OCI-LY7 (cell line): ENCODE measurements at regions not wholly inside any gene's neighbourhood (a gene's known extent, or its start where the extent isn't known, plus 50 kb on each side); places are given as distances from the start of the nearest gene placed in this dataset.

Experiments
- BruUV-seq: library from RNA; stranded (reverse); fragments of 400-500 nt; replicated peaks from 2 replicates; lab custom pipeline; 2021; lab: Mats Ljungman, UMichigan
- CTCF ChIA-PET: fragments of 300-600 bp; sonication (Branson Sonifier 250); formaldehyde crosslinking; loops from one replicate; lab custom pipeline; 2022; ENCODE audit warnings: antibody characterized with exemption; ENCODE audit not compliant: unreplicated experiment; lab: Charles Lee
- POLR2A ChIA-PET: fragments of 300-600 bp; sonication (Branson Sonifier 250); formaldehyde crosslinking; loops from one replicate; lab custom pipeline; 2022; ENCODE audit warnings: antibody characterized with exemption; lab: Charles Lee
- DNase-seq: peaks from one replicate; pipeline ENCODE4 v3.0.0-alpha.2; 2015; ENCODE audit warnings: low spot score
- H2AFZ ChIP-seq: fragments of 200-600 bp; sonication (generic), shearing (Covaris generic); 2 replicates; pipeline ENCODE4 v1.6.1; 2014; ENCODE audit warnings: mild to moderate bottlenecking, antibody characterized with exemption, low read length, moderate library complexity
- H3K27ac ChIP-seq: fragments of 200-600 bp; sonication (generic); 2 replicates; pipeline ENCODE4 v1.5.1; 2014; ENCODE audit warnings: mixed run types, low read depth, mild to moderate bottlenecking, moderate library complexity, low read length, inconsistent platforms; ENCODE audit not compliant: poor library complexity, severe bottlenecking
- H3K36me3 ChIP-seq: fragments of 200-600 bp; sonication (generic); 2 replicates; pipeline ENCODE4 v1.6.1; 2014; ENCODE audit warnings: mild to moderate bottlenecking, antibody characterized with exemption, low read length, moderate library complexity, mixed read lengths; ENCODE audit not compliant: insufficient read depth
- H3K4me1 ChIP-seq: fragments of 200-600 bp; sonication (generic); 2 replicates; pipeline ENCODE4 v1.5.1; 2014; ENCODE audit warnings: mild to moderate bottlenecking, low read length; ENCODE audit not compliant: insufficient read depth, poor library complexity, severe bottlenecking
- H3K4me2 ChIP-seq: fragments of 200-600 bp; sonication (generic); 2 replicates; pipeline ENCODE4 v1.6.1; 2014; ENCODE audit warnings: mild to moderate bottlenecking, low read length
- H3K4me3 ChIP-seq: fragments of 200-600 bp; sonication (generic); 2 replicates; pipeline ENCODE4 v1.5.1; 2014; ENCODE audit warnings: mild to moderate bottlenecking, low read depth, low read length; ENCODE audit not compliant: poor library complexity, severe bottlenecking
- H3K79me2 ChIP-seq: fragments of 200-600 bp; sonication (generic); 2 replicates; pipeline ENCODE4 v1.6.1; 2016; ENCODE audit warnings: low read depth, mild to moderate bottlenecking, low read length, moderate library complexity, mixed read lengths; ENCODE audit not compliant: insufficient read depth
- H3K9me2 ChIP-seq: fragments of 200-600 bp; sonication (generic); 2 replicates; pipeline ENCODE4 v1.6.1; 2016; ENCODE audit warnings: mild to moderate bottlenecking, low read length, mixed read lengths; ENCODE audit not compliant: insufficient read depth
- H3K9me3 ChIP-seq: fragments of 200-600 bp; sonication (generic); 2 replicates; pipeline ENCODE4 v1.6.1; 2014; ENCODE audit warnings: mild to moderate bottlenecking, mixed run types, low read length, mixed read lengths
- H4K20me1 ChIP-seq: fragments of 200-600 bp; sonication (generic); 2 replicates; pipeline ENCODE4 v1.6.1; 2014; ENCODE audit warnings: mild to moderate bottlenecking, antibody characterized with exemption, low read length, moderate library complexity, mixed read lengths; ENCODE audit not compliant: insufficient read depth
- EZH2phosphoT487 ChIP-seq: fragments of 200-600 bp; sonication (generic); IDR thresholded peaks from 2 replicates; pipeline ENCODE4 v1.6.1; 2018; ENCODE audit warnings: low read depth, borderline replicate concordance, mild to moderate bottlenecking, mixed run types, antibody characterized with exemption, low read length, moderate library complexity, mixed read lengths
- intact Hi-C: fragments of 100-400 bp; cut with micrococcal nuclease; formaldehyde crosslinking; loops from one replicate; pipeline ENCODE4 v1.10.0; 2022; ENCODE audit not compliant: unreplicated experiment
- TF ChIP-seq, protein P1 (sequence below): fragments of 200-600 bp; sonication (generic); conservative IDR thresholded peaks from 2 replicates; pipeline ENCODE4 v1.5.1; 2014; ENCODE audit warnings: mild to moderate bottlenecking, antibody characterized with exemption, low read length, moderate library complexity, mixed read lengths

DNA sequence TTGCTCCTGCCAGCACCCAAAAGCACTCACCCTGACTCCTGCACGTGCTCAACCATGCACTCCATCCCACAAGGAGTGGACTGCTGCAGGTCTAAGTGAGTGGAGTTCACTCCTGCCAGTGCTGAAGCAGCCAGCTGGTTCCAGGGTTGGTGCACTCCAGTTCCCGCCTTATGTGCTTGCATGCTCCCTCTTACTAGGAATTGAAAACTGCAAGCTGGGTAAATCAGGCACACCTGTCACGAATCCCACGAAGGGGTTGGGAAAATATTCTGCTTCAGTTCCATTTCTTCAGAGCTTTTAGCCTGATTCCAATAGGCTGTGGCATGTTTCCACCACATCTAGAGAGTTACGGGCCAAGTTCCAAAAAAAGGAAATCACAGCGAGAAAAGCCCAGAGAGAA lies 1365.5 kb upstream of the CHAC2 start:
- Histone ChIP-seq H3K4me3 (no peak overlapping the region), H3K9me2 (no peaks in the 10 kb centered on the region), H3K36me3 (no peaks in the 10 kb centered on the region), H3K79me2 (no peaks in the 10 kb centered on the region), H3K9me3 (no peaks in the 10 kb centered on the region), H3K4me1 (no peaks in the 10 kb centered on the region), H2AFZ (no peak overlapping the region), H4K20me1 (no peaks in the 10 kb centered on the region), H3K4me2 (no peak overlapping the region), H3K27ac (no peak overlapping the region)
- BruUV-seq = no TSS peak
- DNase-seq = no peak
- intact Hi-C loops = no loop called here
- CTCF ChIA-PET = no interaction called here
- TF ChIP-seq EZH2phosphoT487 = no peak
- TF ChIP-seq, protein P1, sequence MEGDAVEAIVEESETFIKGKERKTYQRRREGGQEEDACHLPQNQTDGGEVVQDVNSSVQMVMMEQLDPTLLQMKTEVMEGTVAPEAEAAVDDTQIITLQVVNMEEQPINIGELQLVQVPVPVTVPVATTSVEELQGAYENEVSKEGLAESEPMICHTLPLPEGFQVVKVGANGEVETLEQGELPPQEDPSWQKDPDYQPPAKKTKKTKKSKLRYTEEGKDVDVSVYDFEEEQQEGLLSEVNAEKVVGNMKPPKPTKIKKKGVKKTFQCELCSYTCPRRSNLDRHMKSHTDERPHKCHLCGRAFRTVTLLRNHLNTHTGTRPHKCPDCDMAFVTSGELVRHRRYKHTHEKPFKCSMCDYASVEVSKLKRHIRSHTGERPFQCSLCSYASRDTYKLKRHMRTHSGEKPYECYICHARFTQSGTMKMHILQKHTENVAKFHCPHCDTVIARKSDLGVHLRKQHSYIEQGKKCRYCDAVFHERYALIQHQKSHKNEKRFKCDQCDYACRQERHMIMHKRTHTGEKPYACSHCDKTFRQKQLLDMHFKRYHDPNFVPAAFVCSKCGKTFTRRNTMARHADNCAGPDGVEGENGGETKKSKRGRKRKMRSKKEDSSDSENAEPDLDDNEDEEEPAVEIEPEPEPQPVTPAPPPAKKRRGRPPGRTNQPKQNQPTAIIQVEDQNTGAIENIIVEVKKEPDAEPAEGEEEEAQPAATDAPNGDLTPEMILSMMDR = no peak
- POLR2A ChIA-PET = no interaction called here

DNA sequence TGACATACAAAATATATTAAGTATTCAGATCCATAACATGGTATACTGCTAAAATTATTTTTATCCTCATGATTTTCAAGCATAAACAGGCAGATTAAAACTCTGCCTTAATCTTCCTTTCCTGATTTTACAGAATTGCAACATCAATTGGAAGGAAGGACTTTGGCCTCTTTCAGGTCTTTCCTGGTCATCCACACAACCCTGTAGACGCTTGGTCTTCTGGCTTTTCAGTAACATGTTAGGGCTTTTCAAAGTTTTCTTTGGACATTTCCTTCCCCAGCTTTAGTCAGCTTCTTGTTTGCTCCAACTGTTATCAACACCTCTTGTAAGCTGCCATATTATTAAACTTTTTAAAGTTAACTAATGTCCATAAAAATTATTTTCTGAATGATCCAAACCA lies 1364.9 kb upstream of the NRXN1 start:
- Histone ChIP-seq H3K79me2 (no peaks in the 10 kb centered on the region), H3K27ac (no peak overlapping the region), H3K9me2 (no peaks in the 10 kb centered on the region), H3K4me1 (no peaks in the 10 kb centered on the region), H3K9me3 (no peaks in the 10 kb centered on the region), H2AFZ (no peak overlapping the region), H3K4me3 (no peak overlapping the region), H3K36me3 (no peaks in the 10 kb centered on the region), H4K20me1 (no peaks in the 10 kb centered on the region), H3K4me2 (no peak overlapping the region)
- POLR2A ChIA-PET = no interaction called here
- no TSS peak for BruUV-seq
- TF ChIP-seq, protein P1 = no peak
- no peak for TF ChIP-seq EZH2phosphoT487
- DNase-seq = no peak
- intact Hi-C loops = no loop called here
- CTCF ChIA-PET = no interaction called here

DNA sequence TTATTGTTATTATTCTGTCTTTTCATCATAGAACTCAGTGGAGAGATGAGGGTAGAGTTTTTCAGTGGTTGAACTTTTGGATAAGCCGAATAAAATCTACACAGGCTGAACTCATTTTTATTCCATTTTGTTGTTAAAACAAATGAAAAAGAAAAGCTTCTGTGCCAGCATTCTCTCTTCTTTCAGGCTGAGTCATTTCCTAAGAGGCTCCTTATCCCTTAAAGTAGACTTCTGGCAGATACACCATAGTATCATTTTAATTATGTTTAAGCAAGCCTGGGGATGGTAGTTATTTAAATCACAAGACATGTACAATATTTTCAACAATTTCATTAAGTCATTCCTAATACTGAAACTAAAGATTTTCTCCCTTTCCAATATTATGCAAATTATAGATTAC lies 1364.0 kb upstream of the NRXN1 start:
- intact Hi-C loops = no loop called here
- CTCF ChIA-PET = no interaction called here
- no peak for DNase-seq
- Histone ChIP-seq H3K79me2 (no peaks in the 10 kb centered on the region), H3K4me1 (no peaks in the 10 kb centered on the region), H2AFZ (no peak overlapping the region), H3K9me2 (no peaks in the 10 kb centered on the region), H4K20me1 (no peaks in the 10 kb centered on the region), H3K36me3 (no peaks in the 10 kb centered on the region), H3K4me3 (no peak overlapping the region), H3K9me3 (no peaks in the 10 kb centered on the region), H3K27ac (no peak overlapping the region), H3K4me2 (no peak overlapping the region)
- TF ChIP-seq, protein P1 = no peak
- TF ChIP-seq EZH2phosphoT487 = no peak
- POLR2A ChIA-PET = no interaction called here
- BruUV-seq = no TSS peak
